ENCODE measurements at regions not wholly inside any gene's neighbourhood (a gene's known extent, or its start where the extent isn't known, plus 50 kb on each side); places are given as distances from the start of the nearest gene placed in this dataset.

- Histone ChIP-seq H3K36me3 (no peaks in the 10 kb centered on the region), H3K27ac (no peak overlapping the region), H3K4me1 (ENCODE audit: control insufficient read depth in 1 of 2, low read depth in 2 of 2) (no peaks in the 10 kb centered on the region), H3K27me3 (replicated peaks; ENCODE audit: insufficient read depth) (no peaks in the 10 kb centered on the region), H3K4me3 (no peak overlapping the region), H3K9me3 (no peaks in the 10 kb centered on the region)
- TF ChIP-seq CTCF (IDR thresholded peaks at IDR 0.05), result no peak
- DNase-seq (ENCODE audit: low spot score), result no peak
- ATAC-seq (ENCODE audit: insufficient number of reproducible peaks, low FRiP score, low read depth), result no peak
These were observed 343.3 kb upstream of the PPP2R3A start for GRCh38 chr3:135622215-135622614.

GRCh38 chr3:135622656-135623055 is 342.9 kb upstream of the PPP2R3A start:
- H3K4me1 ChIP-seq (ENCODE audit: control insufficient read depth in 1 of 2, low read depth in 2 of 2), result no peaks in the 10 kb centered on the region
- DNase-seq (ENCODE audit: low spot score) (no peak), ATAC-seq (ENCODE audit: insufficient number of reproducible peaks, low FRiP score, low read depth) (no peak)
- H3K9me3 ChIP-seq, result no peaks in the 10 kb centered on the region
- no peaks in the 10 kb centered on the region for H3K36me3 ChIP-seq
- no peak overlapping the region for H3K27ac ChIP-seq
- no peak overlapping the region for H3K4me3 ChIP-seq
- no peak for TF ChIP-seq CTCF (IDR thresholded peaks at IDR 0.05)
- no peaks in the 10 kb centered on the region for H3K27me3 ChIP-seq (replicated peaks; ENCODE audit: insufficient read depth)

- DNase-seq (ENCODE audit: low spot score), result no peak
- ATAC-seq (ENCODE audit: insufficient number of reproducible peaks, low FRiP score, low read depth), result no peak
- Histone ChIP-seq H3K4me3 (no peak overlapping the region), H3K4me1 (ENCODE audit: control insufficient read depth in 1 of 2, low read depth in 2 of 2) (no peaks in the 10 kb centered on the region), H3K27me3 (replicated peaks; ENCODE audit: insufficient read depth) (no peaks in the 10 kb centered on the region), H3K27ac (no peak overlapping the region), H3K36me3 (no peaks in the 10 kb centered on the region), H3K9me3 (no peaks in the 10 kb centered on the region)
- no peak for TF ChIP-seq CTCF (IDR thresholded peaks at IDR 0.05)
These were observed 342.0 kb upstream of the PPP2R3A start for GRCh38 chr3:135623558-135623957.

GRCh38 chr3:135627057-135627456 is 338.5 kb upstream of the PPP2R3A start:
- ATAC-seq (ENCODE audit: insufficient number of reproducible peaks, low FRiP score, low read depth), result no peak
- no peak for DNase-seq (ENCODE audit: low spot score)
- Histone ChIP-seq H3K27ac (no peak overlapping the region), H3K4me3 (no peak overlapping the region), H3K27me3 (replicated peaks; ENCODE audit: insufficient read depth) (no peaks in the 10 kb centered on the region), H3K36me3 (no peaks in the 10 kb centered on the region), H3K9me3 (no peaks in the 10 kb centered on the region), H3K4me1 (ENCODE audit: control insufficient read depth in 1 of 2, low read depth in 2 of 2) (no peaks in the 10 kb centered on the region)
- TF ChIP-seq CTCF (IDR thresholded peaks at IDR 0.05), result no peak

- Histone ChIP-seq H3K36me3 (no peaks in the 10 kb centered on the region), H3K9me3 (no peaks in the 10 kb centered on the region), H3K27ac (no peak overlapping the region), H3K4me3 (no peak overlapping the region), H3K4me1 (ENCODE audit: control insufficient read depth in 1 of 2, low read depth in 2 of 2) (no peaks in the 10 kb centered on the region), H3K27me3 (replicated peaks; ENCODE audit: insufficient read depth) (no peaks in the 10 kb centered on the region)
- DNase-seq (ENCODE audit: low spot score) (no peak), ATAC-seq (ENCODE audit: insufficient number of reproducible peaks, low FRiP score, low read depth) (no peak)
- TF ChIP-seq CTCF (IDR thresholded peaks at IDR 0.05), result no peak
These were observed 335.7 kb upstream of the PPP2R3A start for GRCh38 chr3:135629701-135630408.
